HL-60 (cell line): ENCODE measurements at regions not wholly inside any gene's neighbourhood (a gene's known extent, or its start where the extent isn't known, plus 50 kb on each side); places are given as distances from the start of the nearest gene placed in this dataset.

Experiments
- DNase-seq, 2 experiments: peaks; one replicate each; pipeline ENCODE4 v3.0.0-alpha.2; 2010 to 2020; ENCODE audit warnings: low read depth in 1 of 2, low spot score in 1 of 2
- H3K27ac ChIP-seq: fragments of 250-450 bp; sonication (Bioruptor Pico); replicated peaks from 2 replicates; pipeline ENCODE4 v1.5.1; 2020; ENCODE audit warnings: mild to moderate bottlenecking, moderate library complexity
- H3K27me3 ChIP-seq: fragments of 250-450 bp; sonication (Bioruptor Pico); 2 replicates; pipeline ENCODE4 v1.5.1; 2021; ENCODE audit warnings: mild to moderate bottlenecking, moderate library complexity; ENCODE audit not compliant: insufficient read depth, poor library complexity, severe bottlenecking
- H3K4me3 ChIP-seq: replicated peaks from 2 replicates; pipeline ENCODE4 v1.5.1; 2011; ENCODE audit warnings: mild to moderate bottlenecking, control low read depth, low read length; ENCODE audit not compliant: insufficient read depth
- CTCF ChIP-seq: IDR thresholded peaks from one replicate; pipeline ENCODE4 v1.5.1; 2011; ENCODE audit warnings: low read length, control low read depth, inconsistent platforms; ENCODE audit not compliant: insufficient read depth
- GABPA ChIP-seq: IDR thresholded peaks from 2 replicates; pipeline ENCODE4 v1.6.1; 2012; ENCODE audit warnings: low read depth
- POLR2AphosphoS5 ChIP-seq: IDR thresholded peaks from 2 replicates; pipeline ENCODE4 v1.6.1; 2012; ENCODE audit warnings: low read depth
- SPI1 ChIP-seq: IDR thresholded peaks from 2 replicates; pipeline ENCODE4 v1.6.1; 2012; ENCODE audit warnings: low read depth, mild to moderate bottlenecking, borderline replicate concordance
- TF ChIP-seq, protein P1 (sequence below): IDR thresholded peaks from 2 replicates; pipeline ENCODE4 v1.6.1; 2012; ENCODE audit warnings: low read depth; ENCODE audit not compliant: insufficient replicate concordance

- TF ChIP-seq, protein P1, sequence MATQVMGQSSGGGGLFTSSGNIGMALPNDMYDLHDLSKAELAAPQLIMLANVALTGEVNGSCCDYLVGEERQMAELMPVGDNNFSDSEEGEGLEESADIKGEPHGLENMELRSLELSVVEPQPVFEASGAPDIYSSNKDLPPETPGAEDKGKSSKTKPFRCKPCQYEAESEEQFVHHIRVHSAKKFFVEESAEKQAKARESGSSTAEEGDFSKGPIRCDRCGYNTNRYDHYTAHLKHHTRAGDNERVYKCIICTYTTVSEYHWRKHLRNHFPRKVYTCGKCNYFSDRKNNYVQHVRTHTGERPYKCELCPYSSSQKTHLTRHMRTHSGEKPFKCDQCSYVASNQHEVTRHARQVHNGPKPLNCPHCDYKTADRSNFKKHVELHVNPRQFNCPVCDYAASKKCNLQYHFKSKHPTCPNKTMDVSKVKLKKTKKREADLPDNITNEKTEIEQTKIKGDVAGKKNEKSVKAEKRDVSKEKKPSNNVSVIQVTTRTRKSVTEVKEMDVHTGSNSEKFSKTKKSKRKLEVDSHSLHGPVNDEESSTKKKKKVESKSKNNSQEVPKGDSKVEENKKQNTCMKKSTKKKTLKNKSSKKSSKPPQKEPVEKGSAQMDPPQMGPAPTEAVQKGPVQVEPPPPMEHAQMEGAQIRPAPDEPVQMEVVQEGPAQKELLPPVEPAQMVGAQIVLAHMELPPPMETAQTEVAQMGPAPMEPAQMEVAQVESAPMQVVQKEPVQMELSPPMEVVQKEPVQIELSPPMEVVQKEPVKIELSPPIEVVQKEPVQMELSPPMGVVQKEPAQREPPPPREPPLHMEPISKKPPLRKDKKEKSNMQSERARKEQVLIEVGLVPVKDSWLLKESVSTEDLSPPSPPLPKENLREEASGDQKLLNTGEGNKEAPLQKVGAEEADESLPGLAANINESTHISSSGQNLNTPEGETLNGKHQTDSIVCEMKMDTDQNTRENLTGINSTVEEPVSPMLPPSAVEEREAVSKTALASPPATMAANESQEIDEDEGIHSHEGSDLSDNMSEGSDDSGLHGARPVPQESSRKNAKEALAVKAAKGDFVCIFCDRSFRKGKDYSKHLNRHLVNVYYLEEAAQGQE = no peak
- TF ChIP-seq SPI1 (no peak), POLR2AphosphoS5 (no peak), CTCF (no peak), GABPA (no peak)
- H3K27me3 ChIP-seq = no peaks in the 10 kb centered on the region
- H3K27ac ChIP-seq = no peak overlapping the region
- no peak for DNase-seq
- no peak overlapping the region for H3K4me3 ChIP-seq
Measured at GRCh38 chr5:142512043-142513042, 173.5 kb downstream of the FGF1 start.

DNA sequence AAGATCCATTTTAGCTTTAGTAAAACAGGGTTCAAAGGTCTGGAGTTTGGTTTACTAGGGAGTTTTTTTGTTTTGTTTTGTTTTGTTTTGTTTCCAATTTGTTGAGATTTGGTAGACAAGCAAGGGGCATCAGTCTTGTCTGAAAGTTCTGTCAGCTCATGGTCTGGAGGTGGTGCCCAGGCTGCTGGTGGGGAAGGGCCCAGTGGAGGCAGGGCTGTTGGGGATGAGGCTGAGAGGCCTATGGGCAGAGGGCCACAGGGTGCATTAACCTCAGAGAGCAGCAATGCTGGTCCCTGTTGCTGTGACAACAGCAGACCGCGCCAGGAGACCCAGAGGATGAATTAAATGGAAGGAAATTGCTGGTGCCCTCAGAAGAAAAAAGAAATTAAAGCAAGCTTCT lies 174.5 kb downstream of the FGF1 start:
- Histone ChIP-seq H3K4me3 (no peak overlapping the region), H3K27ac (no peak overlapping the region), H3K27me3 (no peaks in the 10 kb centered on the region)
- no peak for DNase-seq
- TF ChIP-seq, protein P1 = no peak
- TF ChIP-seq POLR2AphosphoS5 = no peak
- TF ChIP-seq CTCF = no peak
- no peak for TF ChIP-seq GABPA
- no peak for TF ChIP-seq SPI1

GRCh38 chr5:142509026-142509425 lies 176.9 kb downstream of the FGF1 start:
- Histone ChIP-seq H3K27ac (no peak overlapping the region), H3K4me3 (no peak overlapping the region), H3K27me3 (no peaks in the 10 kb centered on the region)
- DNase-seq = no peak
- TF ChIP-seq, protein P1 = no peak
- TF ChIP-seq POLR2AphosphoS5 = no peak
- TF ChIP-seq GABPA = no peak
- TF ChIP-seq CTCF = no peak
- TF ChIP-seq SPI1 = no peak
